RWPE2 (cell line): ENCODE measurements at regions not wholly inside any gene's neighbourhood (a gene's known extent, or its start where the extent isn't known, plus 50 kb on each side); places are given as distances from the start of the nearest gene placed in this dataset.

Source experiments
- ATAC-seq: fragments of 200-7000 bp; cut with Tn5 transposase; 3 replicates; pipeline ENCODE4 v1.9.1; 2021; ENCODE audit warnings: low read depth
- DNase-seq: peaks from one replicate; pipeline ENCODE4 v3.0.0-alpha.2; 2020; ENCODE audit warnings: low spot score
- H3K27ac ChIP-seq: fragments of 450-650 bp; 2 replicates; pipeline ENCODE4 v1.5.1; 2017; ENCODE audit warnings: mild to moderate bottlenecking; ENCODE audit not compliant: poor library complexity, severe bottlenecking
- H3K27me3 ChIP-seq: fragments of 250-450 bp; sonication (Bioruptor Pico); 2 replicates; pipeline ENCODE4 v1.5.1; 2021; ENCODE audit warnings: mild to moderate bottlenecking, moderate library complexity; ENCODE audit not compliant: insufficient read depth, poor library complexity, severe bottlenecking
- H3K36me3 ChIP-seq: fragments of 250-450 bp; sonication (Bioruptor Pico); 2 replicates; pipeline ENCODE4 v1.5.1; 2020; ENCODE audit warnings: low read depth, mild to moderate bottlenecking, moderate library complexity
- H3K4me1 ChIP-seq: fragments of 250-450 bp; sonication (Bioruptor Pico); 2 replicates; pipeline ENCODE4 v1.5.1; 2021; ENCODE audit warnings: mild to moderate bottlenecking, moderate library complexity; ENCODE audit not compliant: insufficient read depth, poor library complexity, severe bottlenecking
- H3K4me3 ChIP-seq: fragments of 250-450 bp; sonication (Bioruptor Pico); 2 replicates; pipeline ENCODE4 v1.5.1; 2021; ENCODE audit warnings: mild to moderate bottlenecking, moderate library complexity; ENCODE audit not compliant: severe bottlenecking
- H3K9me3 ChIP-seq: fragments of 250-450 bp; sonication (Bioruptor Pico); 2 replicates; pipeline ENCODE4 v1.5.1; 2021; ENCODE audit warnings: mild to moderate bottlenecking, moderate library complexity; ENCODE audit not compliant: severe bottlenecking
- TF ChIP-seq, protein P1 (sequence below): fragments of 450-650 bp; IDR thresholded peaks from one replicate; pipeline ENCODE4 v1.5.1; 2017; ENCODE audit warnings: mild to moderate bottlenecking, moderate library complexity; ENCODE audit not compliant: poor library complexity, severe bottlenecking

DNA sequence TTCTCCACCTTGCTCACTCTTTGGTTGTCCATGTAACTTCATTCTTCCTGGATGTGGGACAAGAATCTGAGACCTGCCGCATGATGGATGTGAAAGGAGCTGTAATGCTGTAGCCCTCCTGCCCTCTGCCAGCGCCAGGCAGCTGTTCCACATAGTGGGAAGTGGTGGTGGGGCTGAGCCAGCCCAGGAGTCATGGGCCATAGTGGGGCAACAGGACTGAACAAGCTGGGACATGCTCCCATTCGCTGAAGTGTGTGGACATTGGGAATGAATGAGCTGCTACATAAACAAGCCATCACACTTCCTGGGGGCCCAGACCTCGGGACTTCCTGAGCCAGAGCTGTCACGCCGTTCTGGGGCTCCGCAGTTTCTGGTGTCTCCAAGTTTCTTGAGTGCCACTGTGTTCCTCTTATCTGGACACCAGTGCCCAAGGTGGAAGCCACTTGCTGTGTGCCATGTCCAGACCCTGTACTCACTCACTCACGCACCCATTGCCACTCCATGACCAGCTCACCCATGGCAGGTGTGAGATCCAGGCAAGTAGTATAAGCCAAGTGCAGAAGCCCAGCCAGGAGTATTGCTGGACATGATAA is 624.3 kb upstream of the EPHA6 start:
- Histone ChIP-seq H3K4me3 (no peak overlapping the region), H3K27me3 (no peaks in the 10 kb centered on the region), H3K4me1 (no peaks in the 10 kb centered on the region), H3K27ac (no peak overlapping the region), H3K36me3 (no peaks in the 10 kb centered on the region), H3K9me3 (no peaks in the 10 kb centered on the region)
- ATAC-seq: no peak
- TF ChIP-seq, protein P1, sequence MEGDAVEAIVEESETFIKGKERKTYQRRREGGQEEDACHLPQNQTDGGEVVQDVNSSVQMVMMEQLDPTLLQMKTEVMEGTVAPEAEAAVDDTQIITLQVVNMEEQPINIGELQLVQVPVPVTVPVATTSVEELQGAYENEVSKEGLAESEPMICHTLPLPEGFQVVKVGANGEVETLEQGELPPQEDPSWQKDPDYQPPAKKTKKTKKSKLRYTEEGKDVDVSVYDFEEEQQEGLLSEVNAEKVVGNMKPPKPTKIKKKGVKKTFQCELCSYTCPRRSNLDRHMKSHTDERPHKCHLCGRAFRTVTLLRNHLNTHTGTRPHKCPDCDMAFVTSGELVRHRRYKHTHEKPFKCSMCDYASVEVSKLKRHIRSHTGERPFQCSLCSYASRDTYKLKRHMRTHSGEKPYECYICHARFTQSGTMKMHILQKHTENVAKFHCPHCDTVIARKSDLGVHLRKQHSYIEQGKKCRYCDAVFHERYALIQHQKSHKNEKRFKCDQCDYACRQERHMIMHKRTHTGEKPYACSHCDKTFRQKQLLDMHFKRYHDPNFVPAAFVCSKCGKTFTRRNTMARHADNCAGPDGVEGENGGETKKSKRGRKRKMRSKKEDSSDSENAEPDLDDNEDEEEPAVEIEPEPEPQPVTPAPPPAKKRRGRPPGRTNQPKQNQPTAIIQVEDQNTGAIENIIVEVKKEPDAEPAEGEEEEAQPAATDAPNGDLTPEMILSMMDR: no peak
- peak; percentile 24 for DNase-seq

DNA sequence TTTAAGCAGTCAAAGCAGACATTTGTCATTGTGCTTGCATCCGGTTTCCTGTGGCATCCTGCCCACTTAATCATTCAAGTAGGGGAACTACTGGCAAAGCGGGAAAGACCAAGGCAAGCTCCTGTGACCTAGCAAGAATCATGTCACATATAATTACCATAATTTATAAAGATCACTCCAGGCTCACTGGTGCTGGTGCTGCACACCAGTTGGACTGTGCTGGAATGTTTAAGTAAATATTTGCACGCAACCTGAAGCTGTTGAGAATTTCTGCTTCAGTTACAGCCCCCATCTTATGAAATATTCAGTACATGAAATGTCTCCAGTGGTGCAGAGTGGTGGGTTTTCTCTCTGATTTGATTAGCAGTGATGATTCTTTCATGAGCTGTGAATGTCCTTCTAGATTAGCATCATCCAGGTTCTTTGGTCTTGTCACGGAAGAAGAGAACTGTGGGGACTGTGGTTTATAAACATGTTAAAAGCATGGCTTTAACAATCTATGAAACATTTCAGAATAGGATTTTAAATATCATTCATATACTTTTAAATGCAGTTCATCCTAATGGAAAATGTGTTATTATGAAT is 621.3 kb upstream of the EPHA6 start:
- Histone ChIP-seq H3K4me3 (no peak overlapping the region), H3K9me3 (no peaks in the 10 kb centered on the region), H3K36me3 (no peaks in the 10 kb centered on the region), H3K27ac (no peak overlapping the region), H3K4me1 (no peaks in the 10 kb centered on the region), H3K27me3 (no peaks in the 10 kb centered on the region)
- no peak for ATAC-seq
- TF ChIP-seq, protein P1: no peak
- DNase-seq: no peak

DNA sequence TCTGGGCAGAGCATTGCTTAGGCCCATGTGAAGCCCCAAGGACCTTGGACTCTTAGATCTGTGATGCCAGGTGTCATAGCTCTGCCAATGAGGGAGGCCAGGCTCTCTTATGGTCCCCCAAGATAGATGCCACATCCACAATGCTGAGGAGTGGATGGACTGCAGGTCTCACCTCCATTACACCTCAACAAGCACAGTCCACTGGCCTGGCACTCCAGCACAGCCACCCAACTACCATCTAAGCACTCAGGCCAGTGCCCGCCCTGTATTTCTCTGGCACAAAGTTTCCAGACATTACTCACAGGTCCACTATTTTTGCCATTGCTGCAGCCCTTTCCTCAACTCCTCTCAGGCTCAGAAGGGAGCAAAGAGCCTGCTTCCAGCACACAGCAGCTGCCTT is 613.5 kb upstream of the EPHA6 start:
- H3K4me1 ChIP-seq: no peaks in the 10 kb centered on the region
- ATAC-seq (no peak), DNase-seq (no peak)
- no peaks in the 10 kb centered on the region for H3K36me3 ChIP-seq
- no peak overlapping the region for H3K27ac ChIP-seq
- TF ChIP-seq, protein P1: no peak
- H3K9me3 ChIP-seq: no peaks in the 10 kb centered on the region
- no peak overlapping the region for H3K4me3 ChIP-seq
- no peaks in the 10 kb centered on the region for H3K27me3 ChIP-seq

DNA sequence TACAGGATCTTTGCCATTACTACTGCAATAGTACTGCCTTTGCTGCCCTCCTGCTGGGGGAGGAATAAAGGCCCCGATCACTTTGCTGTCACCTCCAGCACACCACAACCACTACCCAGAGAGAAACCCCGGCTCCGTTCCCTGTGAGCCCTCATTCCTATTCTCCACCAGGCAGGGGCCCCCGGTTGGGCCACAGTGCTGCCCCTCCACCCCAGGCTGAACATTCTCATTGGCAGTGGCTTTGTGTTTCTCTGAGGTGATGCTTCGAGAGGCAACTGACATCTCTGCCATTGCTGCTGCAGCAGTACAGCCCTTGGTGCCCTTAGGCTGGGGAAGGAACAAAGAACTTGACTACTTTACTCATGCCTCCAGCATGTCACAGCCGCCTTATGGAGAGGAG is 612.9 kb upstream of the EPHA6 start:
- H3K27me3 ChIP-seq: no peaks in the 10 kb centered on the region
- ATAC-seq: no peak

DNA sequence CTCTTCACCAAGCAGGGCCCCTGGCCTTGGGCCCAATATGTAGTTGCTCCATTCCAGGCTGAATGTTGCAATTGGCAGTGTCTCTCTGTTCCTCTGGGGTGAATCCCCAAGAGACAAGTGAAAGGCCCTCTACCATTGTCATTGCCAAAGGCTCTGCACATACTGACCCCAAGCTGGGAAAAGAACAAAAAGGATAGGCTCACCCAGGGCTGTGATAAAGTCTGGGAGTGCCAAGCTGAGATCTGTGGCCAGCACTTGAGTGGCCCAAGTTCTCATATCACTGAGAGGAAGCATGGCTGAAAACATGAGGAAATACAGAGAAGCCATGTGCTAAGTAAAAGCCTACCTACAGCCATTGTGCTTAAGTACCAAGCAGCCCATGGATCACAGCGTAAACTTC is 612.2 kb upstream of the EPHA6 start:
- H3K27ac ChIP-seq: no peak overlapping the region
- no peaks in the 10 kb centered on the region for H3K9me3 ChIP-seq
- no peak for ATAC-seq
- TF ChIP-seq, protein P1: no peak
- H3K27me3 ChIP-seq: no peaks in the 10 kb centered on the region
- H3K4me1 ChIP-seq: no peaks in the 10 kb centered on the region
- no peak for DNase-seq
- H3K36me3 ChIP-seq: no peaks in the 10 kb centered on the region
- H3K4me3 ChIP-seq: no peak overlapping the region

More for the DNA sequence above, 612.9 kb upstream of the EPHA6 start:
- Histone ChIP-seq H3K27ac (no peak overlapping the region), H3K36me3 (no peaks in the 10 kb centered on the region), H3K4me1 (no peaks in the 10 kb centered on the region), H3K4me3 (no peak overlapping the region), H3K9me3 (no peaks in the 10 kb centered on the region)
- no peak for DNase-seq
- TF ChIP-seq, protein P1: no peak
